HEK293T (cell line): ENCODE measurements at regions not wholly inside any gene's neighbourhood (a gene's known extent, or its start where the extent isn't known, plus 50 kb on each side); places are given as distances from the start of the nearest gene placed in this dataset.

Source experiments
- ARNT ChIP-seq: fragments of 450-650 bp; IDR thresholded peaks from 2 replicates; pipeline ENCODE4 v1.6.1; 2017; ENCODE audit warnings: mild to moderate bottlenecking
- BHLHE40 ChIP-seq: fragments of 450-650 bp; IDR thresholded peaks from 2 replicates; pipeline ENCODE4 v1.6.1; 2016; ENCODE audit warnings: mild to moderate bottlenecking, moderate library complexity, borderline replicate concordance
- ELF4 ChIP-seq: fragments of 450-650 bp; IDR thresholded peaks from 2 replicates; pipeline ENCODE4 v1.6.1; 2017; ENCODE audit warnings: antibody characterized with exemption
- FOXK2 ChIP-seq: fragments of 450-650 bp; IDR thresholded peaks from 2 replicates; pipeline ENCODE4 v1.6.1; 2016; ENCODE audit warnings: mild to moderate bottlenecking
- FOXM1 ChIP-seq: fragments of 450-650 bp; IDR thresholded peaks from 2 replicates; pipeline ENCODE4 v1.6.1; 2017; ENCODE audit warnings: mild to moderate bottlenecking, borderline replicate concordance
- HDGF ChIP-seq: fragments of 450-650 bp; IDR thresholded peaks from 2 replicates; pipeline ENCODE4 v1.6.1; 2017; ENCODE audit warnings: antibody characterized with exemption, borderline replicate concordance
- L3MBTL2 ChIP-seq: fragments of 450-650 bp; conservative IDR thresholded peaks from 2 replicates; pipeline ENCODE4 v1.6.1; 2016; ENCODE audit warnings: mild to moderate bottlenecking
- NFRKB ChIP-seq: fragments of 450-650 bp; IDR thresholded peaks from 2 replicates; pipeline ENCODE4 v1.6.1; 2016; ENCODE audit warnings: mild to moderate bottlenecking, moderate library complexity

DNA sequence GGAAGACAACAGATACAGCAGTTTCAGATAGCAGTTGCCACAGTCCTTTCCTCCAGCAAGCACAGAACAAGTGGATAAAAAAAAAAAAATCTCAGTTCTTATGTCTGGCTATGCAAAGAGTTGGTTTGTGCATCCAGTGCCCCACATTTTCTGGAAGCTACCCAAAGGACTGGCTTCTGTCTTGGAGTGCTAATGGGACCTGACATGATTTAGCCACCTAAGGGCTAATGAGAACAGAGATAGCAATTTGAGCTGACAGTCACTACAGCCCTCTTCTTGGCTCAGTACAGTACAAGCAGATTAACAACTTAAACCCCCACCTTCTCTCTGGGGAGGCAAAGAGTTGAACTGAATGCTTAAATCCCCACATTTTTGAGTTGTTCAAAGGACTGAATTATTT lies 976.8 kb downstream of the TBC1D32 start:
- TF ChIP-seq ELF4 (no peak), FOXK2 (no peak), BHLHE40 (no peak), FOXM1 (no peak), HDGF (no peak), NFRKB (no peak), L3MBTL2 (no peak), ARNT (no peak)
